Endothelial cell of umbilical vein (primary cell): ENCODE measurements at regions not wholly inside any gene's neighbourhood (a gene's known extent, or its start where the extent isn't known, plus 50 kb on each side); places are given as distances from the start of the nearest gene placed in this dataset.

ENCODE experiments used
- BruUV-seq: library from RNA; stranded (reverse); fragments of 400-500 nt; replicated peaks from 2 replicates; lab custom pipeline; 2021; lab: Mats Ljungman, UMichigan
- CTCF ChIA-PET: fragments of 300-600, 350-600 bp; sonication (Branson Sonifier 250); formaldehyde crosslinking; loops from one replicate; lab custom pipeline; 2021; ENCODE audit warnings: antibody characterized with exemption, inconsistent platforms; lab: Charles Lee
- POLR2A ChIA-PET: fragments of 300-600, 350-600 bp; sonication (Branson Sonifier 250); formaldehyde crosslinking; loops from one replicate; lab custom pipeline; 2021; ENCODE audit warnings: antibody characterized with exemption, inconsistent platforms; lab: Charles Lee
- DNase-seq: peaks from one replicate; pipeline ENCODE4 v3.0.0-alpha.2; 2011; ENCODE audit warnings: low read depth, low spot score
- FAIRE-seq: peaks from 2 replicates; lab custom pipeline; 2011; peaks lifted over from hg19 to GRCh38; lab: Jason Lieb, UNC
- H2AFZ ChIP-seq: 2 replicates; pipeline ENCODE4 v1.6.0; 2012; ENCODE audit warnings: low read depth, low read length, control low read depth, inconsistent platforms
- H3K27ac ChIP-seq: 2 replicates; pipeline ENCODE4 v1.5.1; 2011; ENCODE audit warnings: low read depth, mild to moderate bottlenecking, control low read depth, low read length, moderate library complexity; ENCODE audit not compliant: insufficient read depth
- H3K27me3 ChIP-seq, 2 experiments: 2 replicates each; pipeline versions ENCODE4 v1.6.0 to v1.6.1; 2011; ENCODE audit warnings: low read length in 2 of 2, mixed read lengths in 1 of 2; ENCODE audit not compliant: control insufficient read depth in 2 of 2, insufficient read depth in 2 of 2
- H3K36me3 ChIP-seq, 2 experiments: 2 replicates in 1 of 2; 3 replicates in 1 of 2; pipeline ENCODE4 v1.5.1; 2011; ENCODE audit warnings: low read length in 2 of 2, mild to moderate bottlenecking in 1 of 2, moderate library complexity in 1 of 2; ENCODE audit not compliant: control insufficient read depth in 2 of 2, insufficient read depth in 2 of 2; ENCODE audit errors: extremely low read depth in 1 of 2
- H3K4me1 ChIP-seq: 3 replicates; pipeline ENCODE4 v1.5.1; 2011; ENCODE audit warnings: mild to moderate bottlenecking, low read length; ENCODE audit not compliant: control insufficient read depth, insufficient read depth; ENCODE audit errors: extremely low read depth
- H3K4me2 ChIP-seq: 2 replicates; pipeline ENCODE4 v1.6.1; 2011; ENCODE audit warnings: low read length, control low read depth, mixed read lengths; ENCODE audit not compliant: insufficient read depth
- H3K4me3 ChIP-seq, 3 experiments: fragments of 200-600 bp in 1 of 3; sonication (generic), shearing (Covaris generic) in 1 of 3; replicated peaks in 1 of 3; 2 replicates each; pipeline ENCODE4 v1.5.1; 2011 to 2016; ENCODE audit warnings: control low read depth in 3 of 3, low read length in 3 of 3, mild to moderate bottlenecking in 2 of 3, inconsistent platforms in 1 of 3, low read depth in 1 of 3, moderate library complexity in 1 of 3; ENCODE audit not compliant: insufficient read depth in 1 of 3
- H3K79me2 ChIP-seq: 2 replicates; pipeline ENCODE4 v1.6.0; 2012; ENCODE audit warnings: low read length, inconsistent platforms; ENCODE audit not compliant: control insufficient read depth, insufficient read depth
- H3K9ac ChIP-seq: replicated peaks from 2 replicates; pipeline ENCODE3; 2011; ENCODE audit warnings: low read length, control low read depth; ENCODE audit not compliant: insufficient read depth; ENCODE audit errors: extremely low read depth
- H3K9me1 ChIP-seq: replicated peaks from 3 replicates; pipeline ENCODE4 v1.6.0; 2011; ENCODE audit warnings: mild to moderate bottlenecking, low read length; ENCODE audit not compliant: control insufficient read depth, insufficient read depth; ENCODE audit errors: extremely low read depth
- H3K9me3 ChIP-seq: replicated peaks from 2 replicates; pipeline ENCODE4 v1.5.1; 2012; ENCODE audit warnings: low read length, inconsistent platforms; ENCODE audit not compliant: control insufficient read depth, insufficient read depth
- H4K20me1 ChIP-seq: replicated peaks from 2 replicates; pipeline ENCODE3; 2011; ENCODE audit warnings: mild to moderate bottlenecking, low read length; ENCODE audit not compliant: control insufficient read depth, insufficient read depth; ENCODE audit errors: extremely low read depth
- CTCF ChIP-seq, 2 donors: IDR thresholded peaks; 1 replicate in 1 of 2; 2 replicates in 1 of 2; pipeline ENCODE4 v1.5.1; 2011; ENCODE audit warnings: low read length in 2 of 2, mild to moderate bottlenecking in 2 of 2, moderate library complexity in 2 of 2, control low read depth in 1 of 2, inconsistent platforms in 1 of 2, low read depth in 1 of 2; ENCODE audit not compliant: insufficient read depth in 1 of 2; ENCODE audit errors: extremely low read depth in 1 of 2
- EZH2 ChIP-seq: IDR thresholded peaks from 2 replicates; pipeline ENCODE4 v1.6.1; 2012; ENCODE audit warnings: borderline replicate concordance, low read depth, mild to moderate bottlenecking, moderate library complexity, low read length, inconsistent platforms; ENCODE audit not compliant: severe bottlenecking
- FOS ChIP-seq: IDR thresholded peaks from 2 replicates; pipeline ENCODE4 v1.6.1; 2011; ENCODE audit warnings: mild to moderate bottlenecking, low read length, moderate library complexity, borderline replicate concordance; ENCODE audit not compliant: insufficient read depth
- GATA2 ChIP-seq: IDR thresholded peaks from 2 replicates; pipeline ENCODE4 v1.7.0; 2011; ENCODE audit warnings: low read depth, mild to moderate bottlenecking, moderate library complexity, mixed read lengths, low read length; ENCODE audit not compliant: insufficient read length, insufficient read depth
- JUN ChIP-seq: IDR thresholded peaks from 2 replicates; pipeline ENCODE4 v1.6.1; 2011; ENCODE audit warnings: borderline replicate concordance, low read depth; ENCODE audit not compliant: insufficient read length, insufficient read depth
- MAX ChIP-seq: IDR thresholded peaks from 2 replicates; pipeline ENCODE4 v1.6.1; 2011; ENCODE audit not compliant: insufficient read depth, insufficient read length
- MYC ChIP-seq: IDR thresholded peaks from one replicate; pipeline ENCODE4 v1.6.1; 2011; ENCODE audit warnings: mild to moderate bottlenecking, low read depth, low read length
- POLR2A ChIP-seq: IDR thresholded peaks from 2 replicates; pipeline ENCODE4 v1.6.1; 2012; ENCODE audit warnings: low read depth, mild to moderate bottlenecking, control low read depth, low read length
- POLR2AphosphoS5 ChIP-seq: IDR thresholded peaks from 2 replicates; pipeline ENCODE4 v1.6.1; 2012; ENCODE audit warnings: low read depth, mild to moderate bottlenecking, control low read depth, low read length, moderate library complexity; ENCODE audit not compliant: insufficient read depth
- dilution Hi-C: fragments of 300-500 bp; cut with MboI; formaldehyde crosslinking; loops from one replicate; pipeline ENCODE4 v1.15.0; 2019; ENCODE audit warnings: low sequenced_read_pairs; ENCODE audit not compliant: extremely low pct_ligation_motif_present
- intact Hi-C: fragments of 100-400 bp; cut with micrococcal nuclease; formaldehyde crosslinking; loops from one replicate; pipeline ENCODE4 v1.10.0; 2022

GRCh38 chr7:111663771-111664170, 101.5 kb upstream of the IMMP2L start:
- intact Hi-C loops = no loop called here
- FAIRE-seq (no peak), DNase-seq (no peak)
- POLR2A ChIA-PET = no interaction called here
- Histone ChIP-seq H4K20me1 (no peaks in the 10 kb centered on the region), H3K9me1 (no peaks in the 10 kb centered on the region), H3K4me2 (no peak overlapping the region), H3K4me1 (no peaks in the 10 kb centered on the region), H3K36me3 (no peaks in the 10 kb centered on the region), H3K4me3 (no peak overlapping the region), H3K27me3 (peaks cover 0 to 1% of the 10 kb centered on the region in 2 experiments), H3K9me3 (no peaks in the 10 kb centered on the region), H2AFZ (no peak overlapping the region), H3K79me2 (no peaks in the 10 kb centered on the region), H3K27ac (no peak overlapping the region), H3K9ac (no peak overlapping the region)
- dilution Hi-C loops = no loop called here
- BruUV-seq = no TSS peak
- TF ChIP-seq GATA2 = no peak
- no peak for TF ChIP-seq MAX
- TF ChIP-seq POLR2AphosphoS5 = no peak
- no peak for TF ChIP-seq MYC
- no peak for TF ChIP-seq JUN
- CTCF ChIA-PET = no interaction called here

GRCh38 chr7:111662386-111662785, 100.1 kb upstream of the IMMP2L start:
- no peaks in the 10 kb centered on the region for H3K4me1 ChIP-seq
- no peaks in the 10 kb centered on the region for H3K36me3 ChIP-seq
- no peaks in the 10 kb centered on the region for H4K20me1 ChIP-seq
- intact Hi-C loops (no loop called here), dilution Hi-C loops (no loop called here)
- POLR2A ChIA-PET = no interaction called here
- H3K9ac ChIP-seq = no peak overlapping the region
- H3K9me1 ChIP-seq = no peaks in the 10 kb centered on the region
- H2AFZ ChIP-seq = no peak overlapping the region
- H3K79me2 ChIP-seq = no peaks in the 10 kb centered on the region
- H3K4me2 ChIP-seq = no peak overlapping the region
- peaks cover 0 to 1% of the 10 kb centered on the region in 2 experiments for H3K27me3 ChIP-seq
- H3K4me3 ChIP-seq = no peak overlapping the region
- CTCF ChIA-PET = no interaction called here
- H3K9me3 ChIP-seq = no peaks in the 10 kb centered on the region
- H3K27ac ChIP-seq = no peak overlapping the region
- BruUV-seq = no TSS peak
- TF ChIP-seq MAX (no peak), POLR2AphosphoS5 (no peak), EZH2 (no peak), POLR2A (no peak), MYC (no peak), FOS (no peak), CTCF (IDR thresholded peaks at IDR 0.05; ENCODE audit: extremely low read depth in 1 of 2, insufficient read depth in 1 of 2, low read depth in 1 of 2, low read length in 2 of 2) (no peak), JUN (no peak), GATA2 (no peak)
- no peak for FAIRE-seq
- no peak for DNase-seq
